GM18508 (cell line): ENCODE measurements at regions not wholly inside any gene's neighbourhood (a gene's known extent, or its start where the extent isn't known, plus 50 kb on each side); places are given as distances from the start of the nearest gene placed in this dataset.
"Not testable (repeated sequence)": the region's sequence is repeated elsewhere in the genome, so short reads cannot be mapped to it uniquely, and the experiment has no call there.

ENCODE experiments used
- ATAC-seq: cut with Tn5 transposase; IDR thresholded peaks from one replicate; pipeline ENCODE4 v1.9.1; 2021; ENCODE audit warnings: moderate number of reproducible peaks; ENCODE audit not compliant: insufficient read depth, unreplicated experiment

GRCh38 chr7:81245353-81245752 lies 326.5 kb upstream of the SEMA3C start:
- ATAC-seq: no peak

GRCh38 chr7:81244224-81244623 lies 325.4 kb upstream of the SEMA3C start:
- no peak for ATAC-seq

GRCh38 chr7:81236560-81236959 lies 317.7 kb upstream of the SEMA3C start:
- ATAC-seq: no peak

GRCh38 chr7:81235997-81236396 lies 317.1 kb upstream of the SEMA3C start:
- no peak for ATAC-seq

GRCh38 chr7:81234896-81235295 lies 316.0 kb upstream of the SEMA3C start:
- no peak for ATAC-seq

- no peak for ATAC-seq
Measured at GRCh38 chr7:81233208-81233940, 314.5 kb upstream of the SEMA3C start.

- no peak for ATAC-seq
Measured at GRCh38 chr7:81232084-81232799, 313.4 kb upstream of the SEMA3C start.

GRCh38 chr7:81231301-81231838 lies 312.5 kb upstream of the SEMA3C start:
- no peak for ATAC-seq

GRCh38 chr7:81226234-81226633 lies 307.4 kb upstream of the SEMA3C start:
- no peak for ATAC-seq

- not testable (repeated sequence) for ATAC-seq
Measured at GRCh38 chr7:81222692-81223091, 303.8 kb upstream of the SEMA3C start.

- ATAC-seq: no peak
Measured at GRCh38 chr7:81221527-81222217, 302.8 kb upstream of the SEMA3C start.

- no peak for ATAC-seq
Measured at GRCh38 chr7:81218480-81219106, 299.7 kb upstream of the SEMA3C start.

GRCh38 chr7:81213394-81213793 lies 294.5 kb upstream of the SEMA3C start:
- no peak for ATAC-seq

GRCh38 chr7:81211934-81212320 lies 293.1 kb upstream of the SEMA3C start:
- no peak for ATAC-seq

GRCh38 chr7:81211204-81211933 lies 292.5 kb upstream of the SEMA3C start:
- ATAC-seq: no peak

- no peak for ATAC-seq
Measured at GRCh38 chr7:81210137-81211064, 291.6 kb upstream of the SEMA3C start.

GRCh38 chr7:81209059-81209458 lies 290.2 kb upstream of the SEMA3C start:
- no peak for ATAC-seq

GRCh38 chr7:81207801-81208200 lies 288.9 kb upstream of the SEMA3C start:
- no peak for ATAC-seq
